ENCODE measurements at regions not wholly inside any gene's neighbourhood (a gene's known extent, or its start where the extent isn't known, plus 50 kb on each side); places are given as distances from the start of the nearest gene placed in this dataset.

DNA sequence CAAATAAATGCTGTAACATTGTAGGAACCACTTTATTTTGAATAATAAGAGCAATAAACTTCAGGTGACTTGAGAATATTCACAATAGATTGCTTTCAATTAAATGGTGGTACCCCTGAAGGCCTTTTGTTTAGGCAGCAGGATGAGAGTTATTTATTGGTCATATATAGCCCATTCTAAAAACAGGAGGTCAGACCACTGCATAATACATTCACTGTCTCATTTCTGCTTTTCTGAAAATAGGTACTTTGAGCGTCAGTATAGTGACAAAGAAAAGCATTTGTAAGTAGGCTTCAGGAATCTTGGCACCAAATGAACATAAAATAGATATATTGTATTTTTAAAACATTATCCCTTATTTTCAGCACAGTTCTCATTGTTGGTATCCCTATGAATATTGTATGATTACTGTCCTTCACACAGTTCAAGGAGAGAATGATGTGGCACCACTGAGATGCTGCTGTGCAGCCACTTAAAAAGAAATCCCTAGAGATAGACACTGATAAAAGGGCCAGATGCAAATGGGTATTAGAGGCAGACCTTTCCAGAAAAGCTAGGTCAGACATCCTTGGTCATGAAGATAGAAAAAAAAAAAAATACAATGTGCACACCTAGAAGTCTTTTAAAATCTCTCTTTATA is 381.8 kb upstream of the ST8SIA4 start:
- TF ChIP-seq CTCF (IDR thresholded peaks at IDR 0.05; ENCODE audit: low read length) (no peak), EZH2phosphoT487 (IDR thresholded peaks at IDR 0.05; ENCODE audit: low read length) (no peak)
